GM18519 (cell line): ENCODE measurements at regions not wholly inside any gene's neighbourhood (a gene's known extent, or its start where the extent isn't known, plus 50 kb on each side); places are given as distances from the start of the nearest gene placed in this dataset.
"Not testable (repeated sequence)": the region's sequence is repeated elsewhere in the genome, so short reads cannot be mapped to it uniquely, and the experiment has no call there.

Source experiments
- ATAC-seq: cut with Tn5 transposase; IDR thresholded peaks from one replicate; pipeline ENCODE4 v1.9.1; 2021; ENCODE audit warnings: mild to moderate bottlenecking, moderate library complexity; ENCODE audit not compliant: unreplicated experiment, low FRiP score

- no peak for ATAC-seq
Measured at GRCh38 chr1:14245954-14246353, 352.5 kb upstream of the KAZN start.

DNA sequence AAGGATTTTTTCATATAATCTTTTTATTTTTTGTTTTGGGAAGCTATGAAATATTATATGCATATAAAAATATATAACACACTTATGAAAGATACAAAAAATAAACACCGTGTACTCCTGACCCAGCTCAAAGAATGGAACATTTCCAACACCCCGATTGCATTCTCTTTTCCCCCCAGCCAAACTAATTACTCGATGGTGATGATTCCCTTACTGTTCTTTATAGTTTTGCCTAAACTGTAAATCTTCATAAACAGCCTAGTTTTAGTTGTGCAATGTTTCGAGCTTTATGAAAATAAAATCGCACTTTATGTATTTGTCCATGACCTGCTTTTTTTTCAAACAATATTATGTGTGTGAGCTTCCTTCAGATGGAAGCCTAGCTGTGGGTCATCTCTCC lies 352.0 kb upstream of the KAZN start:
- no peak for ATAC-seq

DNA sequence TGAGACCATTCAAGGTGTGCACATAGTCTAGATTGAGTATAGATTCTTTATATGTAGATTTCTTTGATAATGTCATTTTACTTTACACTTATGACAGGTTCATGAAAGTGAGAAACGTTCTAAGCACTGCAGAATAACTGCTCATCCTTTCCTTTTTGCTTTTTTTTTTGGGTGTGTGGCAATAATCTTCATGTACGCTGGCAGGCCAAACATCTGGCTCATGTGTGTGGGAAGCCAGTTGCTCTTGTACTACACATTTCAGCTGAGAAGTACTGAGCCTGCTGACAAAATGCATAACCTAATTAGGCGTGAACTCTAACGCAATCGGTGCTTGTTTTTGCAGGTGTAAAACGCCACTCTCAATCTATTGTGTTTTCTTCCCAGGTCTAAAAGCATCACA lies 350.8 kb upstream of the KAZN start:
- ATAC-seq = no peak

- ATAC-seq = no peak
Measured at GRCh38 chr1:14251871-14252270, 346.6 kb upstream of the KAZN start.

- ATAC-seq = no peak
Measured at GRCh38 chr1:14253676-14254075, 344.8 kb upstream of the KAZN start.

GRCh38 chr1:14254251-14254650 lies 344.2 kb upstream of the KAZN start:
- ATAC-seq = no peak

DNA sequence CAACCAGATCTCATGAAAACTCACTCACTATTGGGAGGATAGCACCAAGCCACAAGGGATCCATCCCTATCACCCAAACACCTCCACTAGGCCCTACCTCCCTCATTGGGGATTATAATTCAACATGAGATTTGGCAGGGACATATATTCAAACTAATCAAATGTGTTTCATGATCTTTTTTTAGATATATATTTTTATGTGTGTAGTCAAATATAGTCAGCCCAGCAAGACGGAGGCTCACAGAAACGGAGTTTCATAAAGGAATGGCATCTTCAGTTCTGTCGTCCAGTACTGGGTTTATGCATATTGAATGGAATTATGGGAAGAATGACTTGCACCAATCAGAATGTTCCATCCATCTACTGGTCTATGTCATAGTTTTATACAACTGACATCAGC lies 343.3 kb upstream of the KAZN start:
- no peak for ATAC-seq

- no peak for ATAC-seq
Measured at GRCh38 chr1:14255711-14256110, 342.8 kb upstream of the KAZN start.

- ATAC-seq = no peak
Measured at GRCh38 chr1:14259191-14259757, 339.2 kb upstream of the KAZN start.

DNA sequence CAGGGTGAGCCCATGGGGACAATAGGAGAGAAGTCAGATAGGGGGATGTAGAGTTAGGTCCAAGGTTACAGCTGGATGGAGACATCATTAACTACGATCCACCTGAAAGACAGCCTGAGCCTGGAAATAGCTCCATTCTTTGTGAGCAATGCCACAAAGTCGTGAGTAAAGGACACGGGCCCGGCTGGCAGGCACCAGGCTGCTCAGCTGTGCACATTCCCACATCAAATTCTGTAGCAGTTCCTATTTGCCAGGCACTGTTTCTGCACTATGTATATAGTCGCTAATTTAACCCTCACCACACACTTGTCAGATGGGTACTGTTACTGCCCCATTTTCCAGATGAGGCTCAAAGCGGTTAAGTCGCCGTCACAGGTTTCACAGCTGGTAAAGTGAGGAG lies 338.0 kb upstream of the KAZN start:
- no peak for ATAC-seq

DNA sequence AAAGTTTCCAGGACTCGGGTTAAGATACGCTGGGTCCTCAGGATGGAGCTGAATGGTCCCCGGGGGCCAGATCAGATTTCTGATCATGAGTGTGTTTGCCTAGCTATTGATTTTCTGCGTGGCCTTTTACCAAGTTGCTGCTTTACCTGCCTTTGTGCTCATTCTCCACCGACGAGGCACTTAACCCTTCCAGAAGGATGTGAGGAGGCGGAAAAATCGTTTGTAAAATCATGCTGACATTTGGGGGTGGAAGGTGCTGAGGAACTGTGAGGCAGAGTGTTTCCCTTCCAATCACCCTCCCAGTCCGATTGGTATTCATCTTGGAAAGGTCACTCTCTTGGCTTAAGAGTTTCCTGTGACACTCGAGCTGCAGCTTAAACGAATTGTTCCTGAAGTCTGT lies 337.1 kb upstream of the KAZN start:
- ATAC-seq = no peak

GRCh38 chr1:14262637-14263036 lies 335.8 kb upstream of the KAZN start:
- ATAC-seq = no peak

DNA sequence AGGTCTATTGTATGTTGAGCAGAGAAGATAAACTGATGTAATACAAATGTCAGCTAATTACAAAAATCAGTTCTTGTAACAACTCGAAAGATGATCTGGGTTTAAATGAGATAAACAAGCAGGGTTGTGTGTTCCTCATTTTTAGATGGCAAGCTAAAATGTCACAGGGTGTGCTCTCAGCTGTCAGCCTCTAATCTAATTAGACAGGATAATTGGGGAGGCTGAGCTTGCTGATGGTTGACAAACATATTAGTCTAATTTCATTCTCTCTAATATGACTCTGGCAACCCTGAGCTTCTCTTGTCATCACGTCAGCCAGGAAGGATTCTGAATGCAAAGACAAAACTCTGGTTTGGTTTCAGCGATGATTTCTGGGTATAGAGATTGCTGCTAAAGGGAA lies 335.3 kb upstream of the KAZN start:
- ATAC-seq = no peak

GRCh38 chr1:14263671-14264070 lies 334.8 kb upstream of the KAZN start:
- no peak for ATAC-seq

DNA sequence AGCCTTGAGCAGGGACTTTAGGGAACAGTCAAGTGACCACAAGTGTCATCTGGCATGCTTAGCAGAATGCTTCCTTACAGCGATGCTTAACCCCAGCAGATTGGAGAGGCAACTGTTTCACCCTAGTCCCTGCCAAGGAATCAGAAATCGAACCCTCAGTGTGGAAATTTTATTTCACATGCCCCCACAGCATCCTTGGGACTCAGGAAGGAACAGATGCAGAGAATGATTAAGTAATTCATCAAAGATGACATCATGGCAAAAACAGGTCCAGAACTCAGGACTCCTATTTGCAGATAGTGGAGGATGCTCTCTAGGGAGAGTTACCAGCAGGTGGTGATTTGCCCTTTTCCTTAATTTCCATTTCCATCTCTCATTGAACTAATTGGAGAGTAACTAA lies 333.0 kb upstream of the KAZN start:
- no peak for ATAC-seq

DNA sequence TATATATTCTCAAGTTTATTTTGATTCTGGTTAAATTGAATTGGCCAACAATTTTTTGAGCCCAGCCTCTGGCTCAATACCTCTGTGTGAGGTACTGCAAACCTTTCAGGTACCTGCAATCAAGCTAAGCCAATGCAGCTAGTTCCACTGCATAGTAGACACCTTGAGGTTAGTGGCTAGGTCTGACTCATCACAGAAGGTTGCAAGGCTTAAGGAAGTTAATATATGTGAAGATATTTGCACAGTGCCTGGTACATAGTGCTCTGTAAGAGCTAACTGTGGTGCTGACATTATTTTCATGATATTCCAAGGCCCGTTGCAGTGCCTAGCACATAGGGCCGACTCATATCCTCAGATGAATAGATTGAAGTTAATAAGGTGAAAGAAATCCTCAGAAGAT lies 330.5 kb upstream of the KAZN start:
- no peak for ATAC-seq

GRCh38 chr1:14270821-14271220 lies 327.7 kb upstream of the KAZN start:
- ATAC-seq = no peak

DNA sequence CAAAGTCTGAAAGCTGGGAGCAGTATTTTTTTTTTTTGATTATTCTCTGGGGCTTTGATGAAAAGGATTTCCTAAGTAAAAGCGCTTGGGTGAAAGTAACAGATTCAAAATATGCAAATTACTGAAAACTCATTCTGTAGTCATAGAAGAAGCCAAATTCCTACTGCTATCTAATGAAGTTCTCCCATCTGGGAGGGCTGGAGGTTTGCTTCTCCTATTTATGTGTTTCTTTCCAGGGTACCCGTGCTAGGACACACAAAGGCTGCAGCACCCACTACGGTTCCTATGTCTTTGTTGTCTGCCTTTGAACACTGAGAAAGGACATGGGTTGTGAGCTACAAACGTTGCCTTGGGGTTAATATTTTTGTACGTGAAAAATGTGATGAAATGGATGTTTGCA lies 324.7 kb upstream of the KAZN start:
- ATAC-seq = no peak

DNA sequence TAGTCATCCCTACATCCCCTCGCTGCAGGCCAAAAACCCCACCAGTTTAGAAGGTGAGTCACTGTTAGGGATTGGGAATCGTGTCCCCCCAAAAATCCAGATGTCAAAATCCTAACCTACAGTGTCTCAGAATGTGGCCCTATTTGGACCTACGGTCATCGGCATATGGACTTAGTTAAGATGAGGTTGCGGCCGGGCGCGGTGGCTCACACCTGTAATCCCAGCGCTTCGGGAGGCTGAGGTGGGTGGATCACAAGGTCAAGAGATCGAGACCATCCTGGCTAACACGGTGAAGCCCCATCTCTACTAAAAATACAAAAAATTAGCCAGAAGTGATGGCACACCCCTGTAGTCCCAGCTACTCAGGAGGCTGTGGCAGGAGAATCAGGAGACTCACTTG lies 318.6 kb upstream of the KAZN start:
- ATAC-seq = not testable (repeated sequence)

- ATAC-seq = no peak
Measured at GRCh38 chr1:14280909-14281308, 317.6 kb upstream of the KAZN start.

- no peak for ATAC-seq
Measured at GRCh38 chr1:14281412-14281811, 317.1 kb upstream of the KAZN start.

DNA sequence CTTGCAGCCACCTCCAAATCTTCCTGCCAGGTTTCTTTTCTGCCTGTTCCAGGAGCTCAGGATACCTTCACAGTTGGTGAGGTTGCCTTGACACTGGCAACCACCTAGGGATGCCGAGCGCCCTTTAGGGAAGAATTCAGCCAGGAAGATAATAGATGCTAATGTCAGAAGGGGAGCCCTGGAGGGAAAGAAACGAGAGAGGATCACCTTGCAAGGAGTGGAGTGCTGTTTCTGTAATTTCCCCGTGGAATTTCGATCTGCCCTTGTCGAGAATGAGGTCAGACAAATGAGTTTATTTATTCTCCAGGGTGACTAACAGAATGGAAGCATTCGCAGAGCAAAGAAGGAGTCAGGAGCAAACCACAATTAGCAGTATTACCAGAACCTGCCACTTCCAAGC lies 315.8 kb upstream of the KAZN start:
- ATAC-seq = no peak

GRCh38 chr1:14285238-14285637 lies 313.2 kb upstream of the KAZN start:
- no peak for ATAC-seq
